Chondrocyte (in vitro differentiated cells): ENCODE measurements at regions not wholly inside any gene's neighbourhood (a gene's known extent, or its start where the extent isn't known, plus 50 kb on each side); places are given as distances from the start of the nearest gene placed in this dataset.

Source experiments
- DNase-seq: peaks from one replicate; pipeline ENCODE4 v3.0.0; 2021; ENCODE audit warnings: mixed read lengths, low spot score
- H3K27ac Mint-ChIP-seq: one replicate; pipeline ENCODE4 v1.8.0; 2021; ENCODE audit warnings: mild to moderate bottlenecking, moderate library complexity, mixed read lengths; ENCODE audit not compliant: unreplicated experiment
- H3K27me3 Mint-ChIP-seq: 2 replicates; pipeline ENCODE4 v1.8.0; 2021; ENCODE audit warnings: low read depth, mixed read lengths
- H3K36me3 Mint-ChIP-seq: 2 replicates; pipeline ENCODE4 v1.8.0; 2021; ENCODE audit warnings: low read depth, mixed read lengths
- H3K4me1 Mint-ChIP-seq: 2 replicates; pipeline ENCODE4 v1.8.0; 2021; ENCODE audit warnings: low read depth, mild to moderate bottlenecking, mixed read lengths
- H3K4me3 Mint-ChIP-seq: one replicate; pipeline ENCODE4 v1.8.0; 2021; ENCODE audit warnings: mild to moderate bottlenecking, moderate library complexity, mixed read lengths; ENCODE audit not compliant: unreplicated experiment
- H3K9me3 Mint-ChIP-seq: 2 replicates; pipeline ENCODE4 v1.8.0; 2021; ENCODE audit warnings: low read depth, mixed read lengths
- CTCF ChIP-seq: fragments of 200-600 bp; sonication (generic); IDR thresholded peaks from 2 replicates; pipeline ENCODE4 v1.5.0; 2021; ENCODE audit warnings: antibody characterized with exemption, mild to moderate bottlenecking, moderate library complexity

- no peak for TF ChIP-seq CTCF
- Mint-ChIP-seq H3K27me3 (no peaks in the 10 kb centered on the region), H3K9me3 (peaks cover 22% of the 10 kb centered on the region), H3K4me1 (no peaks in the 10 kb centered on the region), H3K27ac (no peak overlapping the region), H3K4me3 (no peak overlapping the region), H3K36me3 (no peaks in the 10 kb centered on the region)
- no peak for DNase-seq
Observed at GRCh38 chr16:9351841-9352434, 260.5 kb downstream of the HAPSTR1 start.

DNA sequence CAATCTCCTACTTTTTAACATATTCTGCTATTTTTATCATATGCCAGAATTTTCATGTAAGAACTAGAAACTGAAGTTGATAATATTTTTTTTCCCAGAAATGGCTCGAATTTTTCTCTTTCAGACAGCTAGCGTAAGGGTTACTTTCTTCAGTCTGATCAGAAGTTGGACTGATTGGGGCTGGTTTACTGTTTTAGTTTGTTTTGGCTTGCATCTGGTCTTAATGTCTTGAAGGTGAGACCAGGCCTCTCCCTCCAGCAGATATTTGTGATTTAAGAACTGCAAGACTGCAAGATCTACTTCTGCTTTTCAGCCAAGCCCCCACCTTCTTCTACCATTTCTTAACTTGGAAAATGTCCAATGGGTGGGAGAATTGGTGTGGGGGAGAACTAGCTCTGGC, 266.4 kb downstream of the HAPSTR1 start:
- Mint-ChIP-seq H3K27ac (no peak overlapping the region), H3K9me3 (peaks cover 20% of the 10 kb centered on the region), H3K36me3 (no peaks in the 10 kb centered on the region), H3K4me3 (no peak overlapping the region), H3K4me1 (no peaks in the 10 kb centered on the region), H3K27me3 (no peaks in the 10 kb centered on the region)
- DNase-seq: no peak
- TF ChIP-seq CTCF: no peak

DNA sequence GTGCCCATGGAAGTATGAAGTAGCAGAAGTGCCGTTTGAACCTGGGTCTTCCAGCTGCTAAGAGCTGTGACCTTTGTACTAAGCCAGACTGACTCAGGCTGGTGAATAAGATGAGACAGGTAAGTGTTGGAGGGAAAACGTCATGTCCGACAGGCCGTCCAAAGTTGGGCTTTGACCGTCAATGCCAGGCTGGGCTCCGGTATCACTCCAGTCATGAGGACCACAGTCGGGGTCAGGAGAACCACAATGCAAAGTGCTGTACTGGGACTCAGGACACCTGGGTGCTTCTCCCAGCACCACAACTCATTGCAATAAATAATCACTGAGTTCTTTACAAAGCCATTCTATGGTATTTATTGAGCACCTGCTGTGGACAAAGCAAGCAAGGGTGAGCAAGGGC, 268.6 kb downstream of the HAPSTR1 start:
- H3K4me1 Mint-ChIP-seq: no peaks in the 10 kb centered on the region
- no peak for DNase-seq
- H3K27ac Mint-ChIP-seq: no peak overlapping the region
- H3K9me3 Mint-ChIP-seq: peaks cover 20% of the 10 kb centered on the region
- no peaks in the 10 kb centered on the region for H3K27me3 Mint-ChIP-seq
- H3K36me3 Mint-ChIP-seq: no peaks in the 10 kb centered on the region
- no peak for TF ChIP-seq CTCF
- no peak overlapping the region for H3K4me3 Mint-ChIP-seq

DNA sequence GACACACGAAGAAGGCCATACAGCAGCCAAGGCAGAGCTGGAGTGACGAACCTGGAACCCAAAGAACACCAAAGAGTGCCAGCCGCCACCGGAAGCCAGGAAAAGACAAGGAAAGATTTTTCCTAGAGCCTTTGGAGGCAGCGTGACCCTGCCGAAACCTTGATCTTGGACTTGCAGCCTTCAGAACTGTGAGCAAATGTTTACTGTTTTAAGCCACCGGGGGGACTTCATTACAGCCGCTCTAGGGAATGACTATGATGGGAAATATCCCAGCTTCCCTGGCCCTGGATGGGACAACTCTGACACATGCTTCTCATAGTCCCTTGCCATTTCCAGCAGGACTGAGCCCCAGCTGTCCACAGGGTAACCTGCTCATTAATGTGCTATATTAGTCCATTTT, 270.6 kb downstream of the HAPSTR1 start:
- no peaks in the 10 kb centered on the region for H3K4me1 Mint-ChIP-seq
- peaks cover 12% of the 10 kb centered on the region for H3K9me3 Mint-ChIP-seq
- H3K27me3 Mint-ChIP-seq: no peaks in the 10 kb centered on the region
- DNase-seq: no peak
- no peaks in the 10 kb centered on the region for H3K36me3 Mint-ChIP-seq
- no peak overlapping the region for H3K27ac Mint-ChIP-seq
- no peak overlapping the region for H3K4me3 Mint-ChIP-seq
- no peak for TF ChIP-seq CTCF

DNA sequence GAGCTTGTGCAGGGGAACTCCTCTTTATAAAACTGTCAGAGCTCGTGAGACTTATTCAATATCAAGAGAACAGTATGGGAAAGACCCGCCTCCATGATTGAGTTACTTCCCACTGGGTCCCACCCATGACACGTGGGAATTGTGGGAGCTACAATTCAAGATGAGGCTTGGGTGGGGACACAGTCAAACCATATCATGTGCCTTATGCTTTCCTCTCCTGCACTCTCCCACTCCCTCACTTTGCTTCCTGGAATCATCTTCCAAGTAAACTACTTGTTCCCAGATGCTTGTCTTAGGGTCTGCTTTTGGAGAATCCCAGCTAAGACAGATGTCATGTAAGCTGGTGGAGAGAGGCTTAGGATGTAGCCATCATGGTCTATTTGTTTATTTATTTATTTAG, 271.2 kb downstream of the HAPSTR1 start:
- Mint-ChIP-seq H3K4me1 (no peaks in the 10 kb centered on the region), H3K4me3 (no peak overlapping the region), H3K27me3 (no peaks in the 10 kb centered on the region), H3K9me3 (peaks cover 7% of the 10 kb centered on the region), H3K36me3 (no peaks in the 10 kb centered on the region), H3K27ac (no peak overlapping the region)
- TF ChIP-seq CTCF: no peak
- no peak for DNase-seq
